SU-DHL-6 (cell line): ENCODE measurements at regions not wholly inside any gene's neighbourhood (a gene's known extent, or its start where the extent isn't known, plus 50 kb on each side); places are given as distances from the start of the nearest gene placed in this dataset.

Experiments used
- EZH2phosphoT487 ChIP-seq: fragments of 200-600 bp; sonication (generic), shearing (Covaris generic); conservative IDR thresholded peaks from 2 replicates; pipeline ENCODE4 v1.6.1; 2018; ENCODE audit warnings: mild to moderate bottlenecking, antibody characterized with exemption, low read length, moderate library complexity, mixed read lengths
- TF ChIP-seq, protein P1 (sequence below): fragments of 200-600 bp; sonication (generic); IDR thresholded peaks from one replicate; pipeline ENCODE4 v1.5.1; 2017; ENCODE audit warnings: antibody characterized with exemption, mild to moderate bottlenecking, low read length, moderate library complexity; ENCODE audit not compliant: insufficient read depth, poor library complexity, severe bottlenecking

DNA sequence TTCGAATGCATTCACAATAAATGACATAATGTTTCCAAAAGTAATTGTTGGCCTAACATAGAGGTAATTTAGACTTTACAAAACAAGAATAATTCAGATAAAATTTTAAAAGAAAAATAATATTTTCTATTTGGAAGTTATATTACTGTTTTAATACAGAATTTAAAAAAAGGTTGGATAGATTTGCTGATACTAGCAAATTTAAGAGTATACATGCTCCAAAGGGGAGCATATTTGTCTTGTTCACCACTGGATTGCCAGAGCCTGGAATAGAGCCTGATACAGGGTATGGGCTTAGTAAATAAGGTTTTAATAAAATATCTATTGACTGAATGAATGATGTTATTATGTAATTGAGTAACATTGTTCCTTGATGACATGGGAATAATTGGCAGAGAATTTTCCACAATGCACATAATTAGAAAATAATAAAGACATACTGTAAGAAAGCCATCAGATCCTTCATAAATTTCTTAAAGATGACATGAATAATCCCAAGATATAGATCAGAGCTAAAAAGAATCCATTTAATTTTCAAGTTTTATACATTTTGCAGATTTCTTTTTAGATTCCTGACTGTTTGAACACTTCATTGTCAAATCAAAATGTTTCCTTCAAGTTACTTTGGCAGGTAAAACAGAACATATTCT lies 305.3 kb downstream of the SLC6A15 start:
- TF ChIP-seq, protein P1, sequence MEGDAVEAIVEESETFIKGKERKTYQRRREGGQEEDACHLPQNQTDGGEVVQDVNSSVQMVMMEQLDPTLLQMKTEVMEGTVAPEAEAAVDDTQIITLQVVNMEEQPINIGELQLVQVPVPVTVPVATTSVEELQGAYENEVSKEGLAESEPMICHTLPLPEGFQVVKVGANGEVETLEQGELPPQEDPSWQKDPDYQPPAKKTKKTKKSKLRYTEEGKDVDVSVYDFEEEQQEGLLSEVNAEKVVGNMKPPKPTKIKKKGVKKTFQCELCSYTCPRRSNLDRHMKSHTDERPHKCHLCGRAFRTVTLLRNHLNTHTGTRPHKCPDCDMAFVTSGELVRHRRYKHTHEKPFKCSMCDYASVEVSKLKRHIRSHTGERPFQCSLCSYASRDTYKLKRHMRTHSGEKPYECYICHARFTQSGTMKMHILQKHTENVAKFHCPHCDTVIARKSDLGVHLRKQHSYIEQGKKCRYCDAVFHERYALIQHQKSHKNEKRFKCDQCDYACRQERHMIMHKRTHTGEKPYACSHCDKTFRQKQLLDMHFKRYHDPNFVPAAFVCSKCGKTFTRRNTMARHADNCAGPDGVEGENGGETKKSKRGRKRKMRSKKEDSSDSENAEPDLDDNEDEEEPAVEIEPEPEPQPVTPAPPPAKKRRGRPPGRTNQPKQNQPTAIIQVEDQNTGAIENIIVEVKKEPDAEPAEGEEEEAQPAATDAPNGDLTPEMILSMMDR, result no peak
- no peak for TF ChIP-seq EZH2phosphoT487
